Nephron progenitor cell (in vitro differentiated cells): ENCODE measurements at regions not wholly inside any gene's neighbourhood (a gene's known extent, or its start where the extent isn't known, plus 50 kb on each side); places are given as distances from the start of the nearest gene placed in this dataset.
A peak's percentile ranks its signal among the peaks of the same experiment; 100 is the strongest.
"Not testable (repeated sequence)": the region's sequence is repeated elsewhere in the genome, so short reads cannot be mapped to it uniquely, and the experiment has no call there.

Experiments used
- DNase-seq: peaks from one replicate; pipeline ENCODE4 v3.0.0; 2021
- H3K27ac Mint-ChIP-seq: 2 replicates; pipeline ENCODE4 v1.8.0; 2021; ENCODE audit warnings: mild to moderate bottlenecking, moderate library complexity, mixed read lengths
- H3K27me3 Mint-ChIP-seq: 2 replicates; pipeline ENCODE4 v1.8.0; 2021; ENCODE audit warnings: mild to moderate bottlenecking, low read depth, mixed read lengths; ENCODE audit not compliant: poor library complexity
- H3K36me3 Mint-ChIP-seq: 2 replicates; pipeline ENCODE4 v1.8.0; 2021; ENCODE audit warnings: low read depth, mixed read lengths
- H3K4me1 Mint-ChIP-seq: 2 replicates; pipeline ENCODE4 v1.8.0; 2021; ENCODE audit warnings: mixed read lengths
- H3K4me3 Mint-ChIP-seq: 2 replicates; pipeline ENCODE4 v1.8.0; 2021; ENCODE audit warnings: mild to moderate bottlenecking, moderate library complexity, mixed read lengths
- H3K9me3 Mint-ChIP-seq: 2 replicates; pipeline ENCODE4 v1.8.0; 2021; ENCODE audit warnings: mild to moderate bottlenecking, moderate library complexity, mixed read lengths
- TF ChIP-seq, protein P1 (sequence below): fragments of 200-600 bp; sonication (generic); IDR thresholded peaks from 2 replicates; pipeline ENCODE4 v1.5.0; 2021; ENCODE audit warnings: antibody characterized with exemption

DNA sequence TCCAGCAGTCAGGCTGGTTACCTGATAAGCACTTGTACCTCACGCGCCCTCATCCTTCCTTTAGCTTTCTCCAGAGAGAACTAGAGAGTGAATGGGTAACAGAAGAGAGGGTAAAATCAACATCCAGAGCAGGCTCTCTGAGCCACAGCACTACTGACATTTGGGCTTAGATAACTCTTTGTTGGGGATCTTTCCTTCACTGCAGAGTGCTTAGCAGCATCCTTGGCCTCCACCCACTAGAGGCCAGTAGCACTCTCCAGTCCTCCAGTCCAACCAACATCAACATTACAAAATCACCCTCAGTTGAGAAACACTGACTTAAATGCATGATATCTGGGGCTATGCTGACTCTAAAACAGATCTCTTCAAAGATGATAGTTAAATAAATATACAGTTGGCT lies 220.7 kb downstream of the TACR3 start:
- Mint-ChIP-seq H3K36me3 (no peaks in the 10 kb centered on the region), H3K4me1 (no peaks in the 10 kb centered on the region), H3K9me3 (peaks cover 5% of the 10 kb centered on the region), H3K4me3 (no peak overlapping the region), H3K27ac (no peak overlapping the region), H3K27me3 (no peaks in the 10 kb centered on the region)
- DNase-seq = no peak
- TF ChIP-seq, protein P1, sequence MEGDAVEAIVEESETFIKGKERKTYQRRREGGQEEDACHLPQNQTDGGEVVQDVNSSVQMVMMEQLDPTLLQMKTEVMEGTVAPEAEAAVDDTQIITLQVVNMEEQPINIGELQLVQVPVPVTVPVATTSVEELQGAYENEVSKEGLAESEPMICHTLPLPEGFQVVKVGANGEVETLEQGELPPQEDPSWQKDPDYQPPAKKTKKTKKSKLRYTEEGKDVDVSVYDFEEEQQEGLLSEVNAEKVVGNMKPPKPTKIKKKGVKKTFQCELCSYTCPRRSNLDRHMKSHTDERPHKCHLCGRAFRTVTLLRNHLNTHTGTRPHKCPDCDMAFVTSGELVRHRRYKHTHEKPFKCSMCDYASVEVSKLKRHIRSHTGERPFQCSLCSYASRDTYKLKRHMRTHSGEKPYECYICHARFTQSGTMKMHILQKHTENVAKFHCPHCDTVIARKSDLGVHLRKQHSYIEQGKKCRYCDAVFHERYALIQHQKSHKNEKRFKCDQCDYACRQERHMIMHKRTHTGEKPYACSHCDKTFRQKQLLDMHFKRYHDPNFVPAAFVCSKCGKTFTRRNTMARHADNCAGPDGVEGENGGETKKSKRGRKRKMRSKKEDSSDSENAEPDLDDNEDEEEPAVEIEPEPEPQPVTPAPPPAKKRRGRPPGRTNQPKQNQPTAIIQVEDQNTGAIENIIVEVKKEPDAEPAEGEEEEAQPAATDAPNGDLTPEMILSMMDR = no peak

DNA sequence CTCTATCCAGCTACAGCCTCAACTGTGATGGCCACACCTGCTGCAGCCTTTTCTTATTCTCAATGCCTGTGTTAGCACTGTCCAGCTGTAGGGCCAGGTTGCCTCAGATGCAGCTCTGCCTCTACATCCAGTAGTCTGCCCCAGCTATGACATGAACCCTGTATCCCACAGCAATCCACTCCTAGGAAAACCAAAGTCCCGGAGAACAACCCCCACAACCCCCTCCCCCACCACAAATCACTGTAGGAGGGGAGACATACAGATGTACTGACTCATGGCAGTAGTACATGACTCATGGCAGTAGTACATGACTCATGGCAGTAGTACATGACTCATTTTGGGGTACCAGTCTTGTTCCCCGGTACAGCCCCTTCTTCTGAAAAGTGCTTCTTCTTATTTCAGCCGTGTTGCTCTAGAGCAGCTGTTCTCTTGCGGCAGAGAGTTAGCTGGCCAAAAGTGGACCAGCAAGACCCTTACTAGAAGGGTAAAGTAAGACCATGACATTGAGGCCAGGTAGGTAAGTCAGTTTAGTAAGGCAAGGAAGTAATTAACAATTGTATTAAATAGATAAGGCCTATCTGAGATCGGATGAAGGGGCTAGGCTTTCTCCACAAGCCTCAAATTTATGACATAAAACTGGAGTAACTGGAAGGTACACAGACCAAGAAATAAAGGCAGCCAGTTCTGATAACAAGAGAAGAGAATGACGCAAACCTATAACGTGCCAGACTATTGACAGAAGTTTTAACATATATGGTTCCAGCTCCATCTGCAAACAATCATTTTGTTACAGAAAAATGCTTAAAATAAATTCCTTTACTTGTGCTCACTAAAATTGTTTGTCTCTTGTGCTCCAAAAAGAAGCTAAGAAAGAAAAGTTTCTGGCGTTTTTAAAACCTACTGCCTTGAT lies 221.4 kb downstream of the TACR3 start:
- TF ChIP-seq, protein P1 = no peak
- DNase-seq = no peak
- no peak overlapping the region for H3K4me3 Mint-ChIP-seq
- no peaks in the 10 kb centered on the region for H3K36me3 Mint-ChIP-seq
- no peaks in the 10 kb centered on the region for H3K4me1 Mint-ChIP-seq
- peak overlapping the region; percentile 26 for H3K27ac Mint-ChIP-seq
- no peaks in the 10 kb centered on the region for H3K27me3 Mint-ChIP-seq
- peaks cover 5% of the 10 kb centered on the region for H3K9me3 Mint-ChIP-seq

DNA sequence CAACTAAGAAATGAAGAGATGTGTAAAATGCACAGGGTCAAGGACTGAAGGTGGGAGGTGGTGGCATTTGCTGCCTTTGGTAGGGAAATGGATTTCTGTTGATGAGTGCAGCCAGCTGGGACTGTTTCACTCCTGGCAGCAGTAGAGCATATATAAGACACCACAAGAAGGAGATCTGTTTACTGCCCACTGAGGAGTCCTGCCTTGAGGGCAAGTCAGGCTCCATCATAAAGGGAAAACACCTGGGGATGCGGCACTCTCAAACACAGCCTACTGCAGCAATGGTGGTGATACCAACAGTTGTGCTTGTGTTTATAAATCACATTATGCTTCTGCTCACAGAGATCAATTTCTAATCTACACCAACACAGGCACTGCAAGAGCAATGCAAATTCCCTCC lies 222.1 kb downstream of the TACR3 start:
- Mint-ChIP-seq H3K36me3 (no peaks in the 10 kb centered on the region), H3K4me3 (no peak overlapping the region), H3K4me1 (no peaks in the 10 kb centered on the region), H3K27me3 (no peaks in the 10 kb centered on the region), H3K9me3 (peaks cover 5% of the 10 kb centered on the region), H3K27ac (no peak overlapping the region)
- TF ChIP-seq, protein P1 = no peak
- DNase-seq = no peak

DNA sequence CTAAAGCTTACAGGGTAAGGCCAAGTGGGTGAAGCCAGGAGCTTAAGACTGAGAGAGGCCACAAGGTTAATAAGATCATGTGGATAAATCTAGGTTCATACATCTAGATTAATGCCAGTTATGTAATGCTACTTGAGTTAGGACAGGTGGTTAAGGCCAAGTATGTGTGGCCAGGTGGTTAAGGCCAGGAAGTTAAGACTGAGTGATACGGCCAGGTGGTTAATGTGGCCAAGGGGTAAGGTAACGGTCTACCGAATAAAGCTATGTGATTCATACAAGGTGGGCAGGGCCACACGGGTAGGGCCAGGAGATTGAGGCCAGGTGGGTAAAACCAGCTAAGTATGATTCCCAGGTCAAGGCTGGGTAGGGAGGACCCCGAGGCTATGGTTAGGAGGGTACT lies 223.0 kb downstream of the TACR3 start:
- TF ChIP-seq, protein P1 = no peak
- H3K4me1 Mint-ChIP-seq = no peaks in the 10 kb centered on the region
- DNase-seq = no peak
- H3K4me3 Mint-ChIP-seq = no peak overlapping the region
- H3K36me3 Mint-ChIP-seq = no peaks in the 10 kb centered on the region
- no peak overlapping the region for H3K27ac Mint-ChIP-seq
- H3K9me3 Mint-ChIP-seq = peaks cover 5% of the 10 kb centered on the region
- no peaks in the 10 kb centered on the region for H3K27me3 Mint-ChIP-seq

DNA sequence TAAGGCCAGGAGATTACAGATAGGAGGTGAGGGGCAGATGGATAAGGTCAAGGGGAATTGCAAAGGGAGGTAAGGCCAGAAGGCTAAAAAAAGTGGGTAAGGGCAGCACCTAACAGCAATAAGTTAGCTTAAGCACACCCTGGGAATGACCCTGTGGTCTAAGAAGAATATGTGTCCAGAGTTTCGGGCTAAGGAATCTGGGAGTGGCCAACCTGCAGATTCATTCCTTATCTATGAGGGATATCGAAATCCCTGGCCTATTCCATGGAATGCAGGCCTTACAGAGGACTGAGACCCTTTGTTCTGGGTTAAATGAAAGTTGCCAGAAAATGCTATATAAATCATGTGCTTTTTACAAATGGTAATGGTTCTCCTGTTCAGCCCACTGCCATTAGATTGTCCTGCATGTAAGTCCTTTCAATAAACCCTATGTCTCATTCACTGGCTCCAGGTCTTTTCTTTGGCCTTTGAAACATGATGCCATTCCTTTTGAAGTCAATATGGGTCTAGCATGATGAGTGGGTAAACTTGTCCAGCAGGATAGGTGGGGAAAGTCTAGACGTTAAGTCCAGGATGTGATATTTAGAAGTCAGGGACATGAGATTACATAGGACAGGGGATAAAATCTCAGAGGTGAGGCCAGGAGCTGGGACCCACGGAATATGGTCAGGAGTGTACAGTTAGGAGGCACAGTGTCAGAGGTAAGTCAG lies 226.2 kb downstream of the TACR3 start:
- H3K27ac Mint-ChIP-seq = no peak overlapping the region
- no peak overlapping the region for H3K4me3 Mint-ChIP-seq
- H3K9me3 Mint-ChIP-seq = no peaks in the 10 kb centered on the region
- DNase-seq = no peak
- no peaks in the 10 kb centered on the region for H3K27me3 Mint-ChIP-seq
- H3K36me3 Mint-ChIP-seq = no peaks in the 10 kb centered on the region
- H3K4me1 Mint-ChIP-seq = no peaks in the 10 kb centered on the region
- TF ChIP-seq, protein P1 = no peak

DNA sequence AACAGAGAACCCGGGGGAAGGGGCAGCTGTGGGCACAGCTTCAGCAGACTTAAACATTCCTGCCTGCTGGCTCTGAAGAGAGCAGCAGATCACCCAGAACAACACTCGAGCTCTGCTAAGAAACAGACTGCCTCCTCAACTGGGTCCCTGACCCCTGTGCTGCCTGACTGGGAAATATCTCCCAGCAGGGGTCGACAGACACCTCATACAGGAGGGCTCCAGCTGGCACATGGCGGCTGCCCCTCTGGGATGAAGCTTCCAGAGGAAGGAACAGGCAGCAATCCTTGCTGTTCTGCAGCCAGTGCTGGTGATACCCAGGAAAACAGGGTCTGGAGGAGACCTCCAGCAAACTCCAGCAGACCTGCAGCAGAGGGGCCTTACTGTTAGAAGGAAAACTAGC lies 234.5 kb downstream of the TACR3 start:
- H3K27me3 Mint-ChIP-seq, H3K27ac Mint-ChIP-seq, DNase-seq: not testable (repeated sequence)

More for the DNA sequence above, 234.5 kb downstream of the TACR3 start:
- H3K4me1 Mint-ChIP-seq, H3K36me3 Mint-ChIP-seq, H3K4me3 Mint-ChIP-seq: not testable (repeated sequence)
- peaks cover 19% of the 10 kb centered on the region for H3K9me3 Mint-ChIP-seq
